H1 (cell line): ENCODE measurements at regions not wholly inside any gene's neighbourhood (a gene's known extent, or its start where the extent isn't known, plus 50 kb on each side); places are given as distances from the start of the nearest gene placed in this dataset.

Experiments
- ASH2L ChIP-seq: fragments of 200-600, 300-600 bp; sonication (generic); IDR thresholded peaks from one replicate; pipeline ENCODE4 v1.7.1; 2017; ENCODE audit warnings: low read length
- ATF2 ChIP-seq: IDR thresholded peaks from 2 replicates; pipeline ENCODE4 v1.6.1; 2012; ENCODE audit warnings: low read length, inconsistent platforms
- CTCF ChIP-seq, 3 experiments: IDR thresholded peaks; 1 replicate in 2 of 3; 2 replicates in 1 of 3; pipeline versions ENCODE4 v1.5.1 to v1.6.1; 2011; ENCODE audit warnings: low read length in 3 of 3, mild to moderate bottlenecking in 3 of 3, inconsistent platforms in 2 of 3, low read depth in 1 of 3, moderate library complexity in 1 of 3; ENCODE audit not compliant: insufficient read depth in 1 of 3; ENCODE audit errors: control extremely low read depth in 1 of 3
- GTF2F1 ChIP-seq: IDR thresholded peaks from 2 replicates; pipeline ENCODE4 v1.6.1; 2012; ENCODE audit warnings: low read depth, low read length, improper control_type of control experiment, borderline replicate concordance
- JUN ChIP-seq: IDR thresholded peaks from 2 replicates; pipeline ENCODE4 v1.6.1; 2011; ENCODE audit warnings: low read depth, mild to moderate bottlenecking, improper control_type of control experiment, low read length
- POLR2A ChIP-seq, 2 experiments: IDR thresholded peaks; 1 replicate in 1 of 2; 2 replicates in 1 of 2; pipeline ENCODE4 v1.6.1; 2011; ENCODE audit warnings: low read depth in 2 of 2, low read length in 2 of 2, mild to moderate bottlenecking in 2 of 2; ENCODE audit errors: control extremely low read depth in 1 of 2
- RBBP5 ChIP-seq: IDR thresholded peaks from 2 replicates; pipeline ENCODE4 v1.7.1; 2012; ENCODE audit warnings: low read depth, mild to moderate bottlenecking, inconsistent platforms, low read length, moderate library complexity, borderline replicate concordance
- SRF ChIP-seq: IDR thresholded peaks from 2 replicates; pipeline ENCODE4 v1.6.1; 2011; ENCODE audit warnings: mild to moderate bottlenecking, low read depth, low read length, moderate library complexity
- TCF12 ChIP-seq: IDR thresholded peaks from 2 replicates; pipeline ENCODE4 v1.6.1; 2011; ENCODE audit warnings: low read depth, mild to moderate bottlenecking, low read length
- ZNF274 ChIP-seq: IDR thresholded peaks from 2 replicates; pipeline ENCODE4 v1.7.0; 2012; ENCODE audit warnings: low read length, borderline replicate concordance; ENCODE audit errors: extremely low read depth

- TF ChIP-seq POLR2A (IDR thresholded peaks at IDR 0.05; ENCODE audit: control extremely low read depth in 1 of 2, low read depth in 2 of 2, low read length in 2 of 2) (no peak), CTCF (IDR thresholded peaks at IDR 0.05; ENCODE audit: control extremely low read depth in 1 of 3, insufficient read depth in 1 of 3, low read depth in 1 of 3, low read length in 3 of 3) (no peak), ATF2 (no peak), JUN (no peak), ASH2L (no peak), ZNF274 (no peak), GTF2F1 (no peak), RBBP5 (no peak), SRF (no peak), TCF12 (no peak)
Observed at GRCh38 chr14:25117342-25117741, 67.4 kb upstream of the STXBP6 start.
